ENCODE measurements at regions not wholly inside any gene's neighbourhood (a gene's known extent, or its start where the extent isn't known, plus 50 kb on each side); places are given as distances from the start of the nearest gene placed in this dataset.

GRCh38 chr3:73215901-73216300 is 154.4 kb downstream of the EBLN2 start:
- Histone ChIP-seq H3K9me1 (ENCODE audit: control insufficient read depth, insufficient read depth, low read length) (no peaks in the 10 kb centered on the region), H3K79me2 (ENCODE audit: control insufficient read depth, insufficient read depth, low read length) (no peaks in the 10 kb centered on the region), H3K9ac (ENCODE audit: insufficient read depth in 1 of 2, low read depth in 2 of 2, low read length in 2 of 2) (no peak overlapping the region), H3K9me3 (replicated peaks; ENCODE audit: control insufficient read depth, insufficient read depth, low read depth, low read length) (no peaks in the 10 kb centered on the region), H3K4me2 (ENCODE audit: insufficient read depth, low read length) (no peak overlapping the region), H3K4me1 (replicated peaks in 1 of 2; ENCODE audit: control insufficient read depth in 2 of 2, insufficient read depth in 2 of 2, low read length in 2 of 2) (no peaks in the 10 kb centered on the region), H4K20me1 (replicated peaks; ENCODE audit: control insufficient read depth, insufficient read depth, low read length) (no peaks in the 10 kb centered on the region), H3K4me3 (no peak overlapping the region), H3K36me3 (ENCODE audit: control insufficient read depth, insufficient read depth, low read length) (no peaks in the 10 kb centered on the region), H3K27ac (ENCODE audit: extremely low read depth, low read depth, low read length) (no peak overlapping the region), H3K27me3 (ENCODE audit: control insufficient read depth in 2 of 2, insufficient read depth in 2 of 2, low read length in 2 of 2) (peaks cover 0 to 7% of the 10 kb centered on the region in 2 experiments; a peak in 1 of 5 replicates), H2AFZ (ENCODE audit: low read depth, low read length) (no peak overlapping the region)
- no peak for ATAC-seq
- WGBS (ENCODE audit: insufficient coverage, low coverage, missing lambda C conversion rate) = 0% methylated on average over 4 of the region's 4 CpGs
- no peak for TF ChIP-seq LCOR (CRISPR knock-in tag; IDR thresholded peaks at IDR 0.05)
- TF ChIP-seq PRDM10 (IDR thresholded peaks at IDR 0.05; ENCODE audit: partially characterized antibody) = no peak
- no peak for TF ChIP-seq PHF21A (IDR thresholded peaks at IDR 0.05; ENCODE audit: borderline replicate concordance, low read depth)
- TF ChIP-seq ESRRA (IDR thresholded peaks at IDR 0.05; ENCODE audit: borderline replicate concordance, low read depth) = no peak
- no peak for TF ChIP-seq BRF1 (IDR thresholded peaks at IDR 0.05; ENCODE audit: borderline replicate concordance, extremely low read depth, insufficient read length)
- TF ChIP-seq BMI1 (IDR thresholded peaks at IDR 0.05; ENCODE audit: low read length) = no peak
- no peak for TF ChIP-seq ZNF561 (CRISPR knock-in tag; conservative IDR thresholded peaks at IDR 0.05)
- intact Hi-C loops (cut with micrococcal nuclease) = loop anchor here (10.0 kb wide), 1 partner anchor 111 kb away; no protein-coding TSS in a partner anchor
- FAIRE-seq = no peak
- CTCF ChIA-PET (ENCODE audit: low intra/inter-chr PET ratio) = no interaction called here
- no TSS peak for BruUV-seq (replicated peaks)
- POLR2A ChIA-PET = no interaction called here
- in situ Hi-C loops (cut with MboI) = no loop called here
- no peak for DNase-seq (ENCODE audit: extremely low read depth in 1 of 4, low spot score in 3 of 4)

All from K562 (cell line).